ENCODE measurements at regions not wholly inside any gene's neighbourhood (a gene's known extent, or its start where the extent isn't known, plus 50 kb on each side); places are given as distances from the start of the nearest gene placed in this dataset.
"Not testable (repeated sequence)": the region's sequence is repeated elsewhere in the genome, so short reads cannot be mapped to it uniquely, and the experiment has no call there.

DNA sequence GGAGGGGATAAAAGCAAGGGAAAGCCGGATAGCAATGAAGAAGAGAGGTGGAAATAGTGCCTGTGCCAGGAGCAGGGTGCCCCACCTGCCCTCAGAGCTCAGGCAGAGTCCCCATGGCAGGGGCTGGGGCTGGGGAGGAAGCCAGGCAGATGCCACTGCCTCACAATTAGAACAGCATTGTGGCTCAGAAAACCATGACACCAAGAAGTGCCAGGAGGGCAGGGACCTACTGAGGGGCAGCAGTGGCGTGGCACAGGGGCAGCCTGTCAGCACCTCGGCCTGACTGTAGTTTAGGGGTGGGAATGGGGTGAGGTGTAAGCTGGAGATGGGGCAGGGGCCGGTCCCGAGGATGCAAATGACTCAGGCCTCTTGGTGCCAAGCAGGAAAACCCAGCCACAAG is 532.1 kb upstream of the B3GAT1 start:
- no peak for DNase-seq (ENCODE audit: low read depth)

DNA sequence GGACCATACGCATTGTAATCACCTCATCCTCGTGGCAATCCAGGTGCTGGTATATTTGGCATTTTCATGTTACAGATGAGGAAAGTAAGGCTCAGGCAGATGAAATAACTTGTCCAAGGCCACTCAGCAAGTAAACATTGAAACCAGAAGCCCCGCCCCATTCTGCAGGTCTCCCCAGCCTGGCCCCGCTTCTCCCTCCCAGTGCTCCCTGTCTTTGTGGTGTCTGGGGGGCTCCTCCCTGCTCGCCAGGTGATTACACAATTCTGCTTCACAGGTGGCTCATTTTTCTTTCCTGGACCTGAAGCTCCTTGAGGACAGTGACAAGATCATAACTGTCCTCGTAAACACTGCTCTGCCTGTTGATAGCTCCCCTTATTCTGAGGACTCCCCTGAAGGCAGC is 531.5 kb upstream of the B3GAT1 start:
- DNase-seq (ENCODE audit: low read depth): no peak

DNA sequence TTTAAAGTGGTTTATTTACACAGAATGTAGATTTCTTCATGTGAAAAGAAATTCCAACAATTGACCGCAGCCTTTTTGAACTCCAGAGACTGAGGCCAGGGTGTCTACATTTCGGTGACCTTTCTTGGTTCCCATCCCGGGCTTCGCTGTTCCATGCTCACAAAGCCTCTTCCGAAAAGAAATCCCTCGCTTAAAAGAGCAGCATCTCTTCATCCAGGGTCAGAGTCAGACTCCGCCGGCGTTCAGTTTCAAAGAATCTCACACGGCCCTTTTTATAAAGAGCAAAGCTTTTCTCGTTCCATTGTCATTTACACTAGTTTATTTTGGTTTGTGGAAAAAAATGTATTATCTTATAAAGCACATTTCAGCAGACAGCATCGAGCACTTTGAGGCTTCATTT is 530.6 kb upstream of the B3GAT1 start:
- DNase-seq (ENCODE audit: low read depth): no peak

DNA sequence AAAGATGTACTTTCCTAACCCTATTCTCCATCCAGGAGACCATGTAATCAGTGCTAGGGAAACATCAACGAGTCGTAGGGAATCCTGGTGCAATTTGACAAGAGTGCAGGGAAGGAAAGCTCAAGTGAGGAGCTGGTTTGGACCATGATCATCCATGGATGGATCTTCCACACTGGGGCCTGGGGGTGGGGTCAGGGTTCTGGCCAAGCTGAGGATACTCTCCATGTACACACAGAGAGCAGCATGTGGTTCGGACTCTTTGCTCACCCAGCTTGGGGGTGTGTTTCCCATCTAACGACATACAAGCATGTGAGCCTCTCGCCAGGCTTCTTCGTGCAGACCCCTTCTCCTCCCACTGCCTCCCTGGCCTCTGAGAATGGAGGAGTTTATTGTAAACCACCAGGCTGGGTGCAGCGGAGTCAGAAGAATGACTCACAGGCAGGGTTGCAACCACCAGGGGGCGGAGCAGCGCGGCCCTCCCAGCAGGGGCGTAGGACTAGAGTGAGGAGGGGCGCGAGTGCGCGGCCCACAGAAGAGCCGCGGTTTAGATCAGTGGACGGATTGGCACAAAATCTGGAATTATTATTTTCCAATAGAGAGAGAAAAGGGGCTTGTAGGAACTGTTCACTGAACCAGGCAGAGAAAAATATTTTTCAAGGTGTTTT is 530.0 kb upstream of the B3GAT1 start:
- DNase-seq (ENCODE audit: low read depth): not testable (repeated sequence)

DNA sequence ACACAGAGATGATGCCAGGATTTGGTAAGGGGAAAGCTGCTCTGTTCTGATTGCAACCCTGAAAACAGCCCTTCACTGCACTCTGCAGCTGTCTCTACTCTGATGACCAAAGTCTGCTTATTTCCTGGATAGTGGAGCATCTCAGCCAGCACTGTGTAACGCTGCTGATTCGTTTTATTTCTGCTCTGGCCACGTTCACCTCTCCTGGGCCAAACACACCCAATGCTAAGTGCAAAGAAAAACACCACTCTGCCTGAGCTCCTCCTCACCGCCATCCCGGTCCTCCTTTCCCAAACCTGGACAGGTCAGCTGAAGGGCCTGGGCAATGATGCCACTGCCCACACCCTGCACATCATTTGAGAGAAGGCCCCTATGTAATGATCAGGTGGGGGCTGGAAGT is 529.3 kb upstream of the B3GAT1 start:
- no peak for DNase-seq (ENCODE audit: low read depth)

DNA sequence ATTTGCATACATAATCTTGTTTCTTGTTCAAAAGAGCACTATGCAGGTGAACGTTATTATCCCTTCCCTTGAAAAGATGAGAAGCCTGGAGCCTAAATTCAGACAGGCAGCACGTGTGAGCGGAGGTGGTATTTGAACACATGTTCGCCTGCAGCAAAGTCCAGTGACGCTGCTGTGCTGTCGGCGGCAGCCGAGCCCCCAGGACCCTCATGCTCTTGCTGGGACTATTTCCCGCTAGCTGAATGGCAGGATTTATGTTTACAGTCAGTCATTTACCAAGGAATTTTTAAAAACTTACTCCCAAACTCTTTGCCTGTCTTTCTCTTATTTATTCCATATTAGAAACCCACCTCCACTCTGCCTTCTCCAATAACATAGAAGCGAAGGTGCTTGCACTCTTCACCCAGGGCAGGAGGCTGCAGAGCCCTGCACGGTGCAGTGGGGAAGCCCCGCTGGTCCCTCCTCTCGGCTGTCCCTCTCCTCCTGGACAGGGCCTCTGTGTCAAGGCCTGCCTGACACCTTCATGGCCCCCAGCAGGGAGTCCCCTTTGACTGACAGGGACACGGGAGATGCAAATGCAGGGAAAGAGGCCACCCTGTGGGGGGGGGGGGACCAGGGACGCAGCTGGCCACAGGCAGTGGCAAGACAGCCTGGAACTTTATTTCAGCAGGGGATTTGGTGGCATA is 528.5 kb upstream of the B3GAT1 start:
- DNase-seq (ENCODE audit: low read depth): no peak

DNA sequence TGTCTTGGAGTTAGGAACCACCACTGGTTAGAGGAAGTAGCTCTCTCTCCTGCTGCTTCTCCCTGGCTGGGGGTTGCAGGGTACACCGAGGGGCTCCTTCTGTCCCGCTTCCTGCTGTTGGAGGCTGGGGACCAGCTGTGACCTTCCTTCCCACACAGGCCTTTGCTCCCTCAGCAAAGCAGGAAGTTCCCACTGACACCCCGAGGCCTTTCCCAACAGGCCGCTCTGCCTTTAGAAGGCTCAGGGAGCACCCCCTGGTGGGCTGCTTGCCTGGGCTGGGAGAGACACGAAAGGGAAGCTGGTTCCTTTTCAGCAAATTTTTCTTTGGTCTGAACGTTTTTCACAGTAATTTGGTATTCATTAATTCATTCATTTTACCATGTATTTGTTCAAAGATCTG is 527.9 kb upstream of the B3GAT1 start:
- no peak for DNase-seq (ENCODE audit: low read depth)

DNA sequence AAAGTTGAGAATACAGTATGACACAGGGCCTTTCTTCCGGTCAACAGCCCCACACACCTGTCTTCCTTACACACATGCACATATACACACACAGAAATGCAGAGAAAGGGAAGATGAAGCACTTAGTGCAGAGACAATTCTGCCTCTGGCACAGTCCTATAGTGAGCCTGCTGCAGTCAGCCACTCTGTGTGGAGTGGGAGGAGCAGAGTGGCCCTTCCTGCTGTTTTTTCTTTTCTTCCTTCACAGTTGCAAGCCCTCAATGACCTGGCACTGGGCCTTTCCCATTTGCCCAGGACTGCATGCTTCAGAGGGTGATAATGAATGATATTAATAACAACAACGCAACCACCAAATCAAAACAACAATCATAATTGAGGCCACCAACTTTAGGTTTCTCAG is 527.0 kb upstream of the B3GAT1 start:
- no peak for DNase-seq (ENCODE audit: low read depth)

DNA sequence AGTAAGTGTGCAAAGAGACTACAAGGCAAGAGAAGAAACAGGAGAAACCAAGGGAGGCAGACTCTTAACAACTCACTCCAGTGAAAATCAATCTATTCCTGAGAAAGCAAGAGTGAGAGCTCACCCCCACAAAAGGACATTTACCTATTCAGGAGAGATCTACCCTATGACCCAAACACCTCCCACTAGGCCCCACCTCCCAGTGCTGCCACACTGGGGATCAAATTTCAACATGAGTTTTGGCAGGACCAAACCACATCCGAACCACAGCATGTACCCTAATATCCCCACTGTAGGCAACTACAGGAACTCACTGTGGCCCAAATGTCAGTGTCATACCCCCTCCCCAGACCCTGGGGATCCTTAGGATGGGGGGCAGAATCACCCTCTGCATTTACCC is 526.2 kb upstream of the B3GAT1 start:
- DNase-seq (ENCODE audit: low read depth): no peak

DNA sequence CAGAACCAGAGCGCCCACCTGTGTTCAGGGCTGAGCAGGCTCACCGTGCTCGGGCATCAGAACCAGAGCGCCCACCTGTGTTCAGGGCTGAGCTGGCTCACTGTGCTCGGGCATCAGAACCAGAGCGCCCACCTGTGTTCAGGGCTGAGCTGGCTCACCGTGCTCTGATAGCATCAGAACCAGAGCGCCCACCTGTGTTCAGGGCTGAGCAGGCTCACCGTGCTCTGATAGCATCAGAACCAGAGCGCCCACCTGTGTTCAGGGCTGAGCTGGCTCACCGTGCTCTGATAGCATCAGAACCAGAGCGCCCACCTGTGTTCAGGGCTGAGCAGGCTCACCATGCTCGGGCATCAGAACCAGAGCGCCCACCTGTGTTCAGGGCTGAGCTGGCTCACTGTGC is 525.2 kb upstream of the B3GAT1 start:
- DNase-seq (ENCODE audit: low read depth): not testable (repeated sequence)

DNA sequence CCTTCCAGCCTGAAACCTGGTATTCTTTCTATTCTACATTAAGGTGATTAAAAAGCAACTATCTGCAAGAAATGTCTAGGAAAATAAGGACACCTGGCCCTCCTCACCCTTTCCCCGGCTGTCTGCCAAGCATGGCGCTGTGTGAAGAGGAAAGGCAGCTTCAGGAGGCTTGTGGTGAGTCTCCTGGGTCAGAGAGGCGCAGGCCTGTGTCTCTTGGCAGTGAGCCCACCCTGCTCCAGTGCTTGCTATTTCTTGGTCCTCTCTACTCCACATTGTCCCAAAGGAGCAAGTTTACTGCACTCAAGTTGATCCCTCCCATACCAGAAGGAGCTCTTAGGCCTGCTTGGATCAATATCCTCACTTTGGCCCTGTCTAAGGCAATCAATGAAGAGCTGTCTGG is 520.7 kb upstream of the B3GAT1 start:
- no peak for DNase-seq (ENCODE audit: low read depth)

DNA sequence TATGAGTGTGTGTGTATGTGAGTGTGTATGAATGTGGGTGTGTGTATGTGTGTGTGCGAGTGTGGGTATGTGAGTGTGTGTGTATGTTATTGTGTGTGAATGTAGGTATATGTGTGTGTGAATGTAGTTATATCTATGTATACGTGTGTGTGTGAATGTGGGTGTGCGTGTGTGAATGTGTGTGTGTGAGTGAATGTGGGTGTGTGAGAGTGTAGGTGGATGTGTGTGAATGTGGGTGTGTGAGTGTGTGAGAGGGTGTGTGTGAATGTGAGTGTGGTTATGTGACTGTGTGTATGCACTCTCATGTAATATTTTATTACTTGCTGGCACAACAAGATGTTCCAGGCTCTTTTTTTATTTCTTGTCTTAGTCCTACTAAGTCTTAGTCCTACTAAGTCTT is 513.4 kb upstream of the B3GAT1 start:
- no peak for DNase-seq (ENCODE audit: low read depth)

DNA sequence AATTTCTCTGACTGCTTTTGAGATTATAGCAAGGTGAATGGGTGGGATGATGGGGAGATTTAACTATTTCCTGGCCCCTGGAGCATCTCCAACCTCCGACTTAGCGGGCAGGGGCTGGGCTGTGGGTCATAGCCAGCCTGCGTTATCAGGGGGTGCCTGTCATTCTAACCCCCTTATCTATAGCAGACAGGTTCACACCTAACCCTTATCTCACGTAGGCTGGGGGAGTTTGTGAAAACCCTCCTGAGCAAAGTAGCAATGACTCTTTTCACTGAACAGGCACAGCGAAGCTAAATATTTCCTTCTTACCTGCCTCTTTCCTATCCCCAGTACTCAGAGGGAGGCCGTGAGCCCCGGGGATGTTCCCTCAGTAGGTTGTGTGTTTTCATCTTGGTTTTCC is 511.4 kb upstream of the B3GAT1 start:
- no peak for DNase-seq (ENCODE audit: low read depth)

DNA sequence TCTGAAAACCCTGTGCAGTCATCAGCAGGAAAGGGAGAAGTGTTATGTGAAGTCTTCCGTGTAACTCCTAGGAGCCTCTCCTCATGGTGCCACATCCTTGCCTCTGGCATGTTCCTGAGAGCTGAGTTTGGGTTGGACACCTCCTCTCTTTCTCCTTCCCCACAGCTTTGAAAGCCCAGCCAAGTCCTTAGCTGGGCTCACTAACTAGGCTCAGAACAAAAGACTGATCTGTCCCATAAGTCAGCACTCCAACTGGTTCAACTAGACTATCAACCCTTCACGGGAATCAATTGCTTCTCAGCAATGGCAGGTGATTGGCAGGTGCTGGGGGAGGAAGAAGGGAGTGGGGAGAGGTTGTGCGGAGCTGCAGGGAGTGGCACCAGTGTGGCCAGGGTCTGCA is 509.9 kb upstream of the B3GAT1 start:
- DNase-seq (ENCODE audit: low read depth): no peak

DNA sequence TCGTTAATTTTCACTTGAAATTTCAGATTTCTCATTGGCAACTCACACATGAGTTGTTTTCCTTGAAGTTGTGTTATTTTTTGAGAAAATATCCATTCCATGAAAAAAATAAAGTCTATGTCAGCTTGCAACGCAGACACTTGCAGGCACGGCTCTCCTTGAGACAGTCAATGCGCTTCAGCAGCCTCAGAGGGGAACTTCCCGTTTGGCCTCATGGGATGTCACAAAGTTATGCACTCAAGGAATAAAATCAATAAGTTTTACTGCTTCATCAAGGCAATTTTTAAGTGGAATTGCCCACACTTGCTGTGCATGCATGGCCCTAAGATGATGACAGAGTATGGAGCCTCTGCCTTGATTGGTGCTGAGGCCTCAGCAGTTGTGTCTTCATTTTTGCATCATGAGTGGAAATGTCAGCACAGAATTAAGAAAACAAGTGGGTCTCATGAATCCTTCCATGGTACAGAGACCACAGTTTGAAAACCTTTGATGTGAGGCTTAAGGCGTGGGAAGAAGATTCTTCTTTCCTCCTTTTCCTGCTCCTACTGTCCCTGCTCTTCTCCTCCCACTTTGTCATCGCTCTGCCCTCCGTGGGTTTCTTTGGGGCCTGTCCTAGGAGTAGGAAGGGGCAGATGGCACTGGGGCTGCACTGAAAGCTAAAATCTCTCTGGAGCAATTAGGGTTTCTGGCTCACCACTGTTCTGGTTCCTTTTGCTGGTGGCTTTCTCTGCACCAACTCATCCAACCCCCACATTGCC is 509.0 kb upstream of the B3GAT1 start:
- no peak for DNase-seq (ENCODE audit: low read depth)

DNA sequence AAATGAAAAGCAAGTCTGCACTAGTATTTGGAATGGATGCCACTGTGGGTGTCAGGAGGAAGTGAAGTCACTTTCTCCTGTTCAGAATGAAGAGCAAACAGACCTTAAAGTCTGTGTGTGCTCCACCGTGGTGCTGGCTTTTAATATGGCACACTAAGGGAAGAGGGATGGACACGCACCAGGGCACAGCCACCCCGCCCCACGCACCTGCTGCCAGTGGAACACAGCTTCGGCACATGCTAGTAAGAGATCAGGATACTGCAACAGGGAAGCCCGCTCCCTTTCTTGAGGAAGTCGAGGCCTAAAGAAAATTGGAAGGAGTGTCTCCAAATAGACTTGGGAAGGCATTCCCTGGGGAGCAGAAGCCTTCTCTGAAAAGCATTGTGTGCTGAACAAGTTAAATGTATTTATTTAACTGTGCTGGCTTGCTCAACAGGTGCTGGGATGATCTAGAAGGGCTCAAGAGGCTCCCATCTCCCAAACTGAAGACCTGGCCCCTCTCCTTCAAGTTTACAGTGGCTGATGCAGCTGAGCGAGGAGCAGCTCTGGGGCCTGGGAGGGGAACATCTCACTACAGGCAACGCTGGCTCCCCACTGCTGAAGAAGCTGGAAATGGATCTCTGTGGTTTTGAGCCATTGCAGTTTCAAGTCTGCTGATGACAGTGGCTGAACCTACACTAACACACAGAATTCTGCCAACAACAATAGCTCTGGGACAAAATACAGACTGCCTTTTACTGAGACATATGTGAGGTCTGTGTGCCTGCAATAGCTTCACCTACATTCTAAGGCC is 504.6 kb upstream of the B3GAT1 start:
- no peak for DNase-seq (ENCODE audit: low read depth)

DNA sequence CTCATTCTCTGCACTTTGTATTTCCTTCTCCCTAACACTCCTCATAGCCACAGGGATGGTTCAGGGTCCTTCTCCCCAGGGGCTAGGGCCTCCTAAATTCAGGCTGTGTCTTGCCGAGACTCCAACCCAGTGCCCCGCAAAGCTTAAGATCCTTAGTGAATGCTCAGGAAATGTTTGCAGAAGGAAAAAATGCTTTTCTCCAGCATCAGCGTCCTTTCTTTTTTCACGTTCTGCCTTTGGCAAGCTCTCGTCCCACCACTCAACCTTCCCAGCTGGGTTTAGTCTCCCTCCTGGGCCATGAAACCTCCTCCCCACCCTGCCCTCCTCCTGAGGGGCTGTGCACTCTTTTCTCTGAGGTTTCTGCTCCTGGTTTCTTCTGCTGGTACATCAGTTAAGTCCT is 503.8 kb upstream of the B3GAT1 start:
- no peak for DNase-seq (ENCODE audit: low read depth)

DNA sequence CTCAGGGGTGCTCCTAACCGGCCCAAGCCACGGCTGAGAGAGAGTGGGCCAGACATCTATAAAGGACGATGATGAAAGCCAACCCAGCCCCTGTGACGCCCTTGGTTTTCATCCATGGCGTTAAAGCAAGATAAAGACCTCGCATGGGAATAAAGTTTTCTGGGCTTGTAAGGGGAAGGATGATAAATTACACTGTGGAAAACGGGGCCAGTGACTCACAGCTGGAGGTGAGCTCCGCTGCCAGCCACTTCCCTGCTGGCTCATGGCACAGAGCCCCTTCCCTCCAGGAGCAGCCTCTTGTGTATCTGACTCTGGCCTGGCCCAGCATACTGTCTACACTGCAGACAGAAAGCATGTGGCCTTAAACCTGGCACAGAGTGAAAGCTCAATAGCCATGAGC is 503.2 kb upstream of the B3GAT1 start:
- DNase-seq (ENCODE audit: low read depth): no peak

DNA sequence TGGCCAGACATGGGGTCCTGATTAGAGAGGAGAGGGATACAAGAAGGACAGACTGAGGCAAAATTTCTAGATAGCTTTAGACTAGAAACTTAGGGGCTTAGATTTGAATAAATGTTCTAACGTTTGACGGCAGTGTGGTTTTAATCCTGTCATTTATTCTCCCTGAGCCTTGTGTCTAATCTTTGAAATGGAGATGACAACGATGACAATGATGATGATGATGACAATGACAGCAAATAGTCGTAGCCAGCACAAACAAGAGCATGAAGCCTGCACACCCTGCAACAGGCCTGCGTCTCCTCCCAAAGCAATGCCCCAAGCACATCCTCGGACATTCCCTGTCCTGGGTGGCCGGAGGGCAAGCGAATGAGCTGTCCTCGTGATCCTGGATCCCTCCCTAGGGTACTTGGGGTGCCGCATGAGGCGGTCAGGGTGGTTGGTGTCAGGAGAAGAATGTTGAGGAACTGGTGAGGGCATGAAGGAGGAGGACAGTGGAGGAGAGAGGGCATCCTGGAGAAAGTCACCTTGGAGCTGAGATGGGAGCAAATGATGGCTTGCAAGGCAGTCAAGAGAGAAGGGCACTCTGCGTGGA is 502.1 kb upstream of the B3GAT1 start:
- DNase-seq (ENCODE audit: low read depth): no peak

DNA sequence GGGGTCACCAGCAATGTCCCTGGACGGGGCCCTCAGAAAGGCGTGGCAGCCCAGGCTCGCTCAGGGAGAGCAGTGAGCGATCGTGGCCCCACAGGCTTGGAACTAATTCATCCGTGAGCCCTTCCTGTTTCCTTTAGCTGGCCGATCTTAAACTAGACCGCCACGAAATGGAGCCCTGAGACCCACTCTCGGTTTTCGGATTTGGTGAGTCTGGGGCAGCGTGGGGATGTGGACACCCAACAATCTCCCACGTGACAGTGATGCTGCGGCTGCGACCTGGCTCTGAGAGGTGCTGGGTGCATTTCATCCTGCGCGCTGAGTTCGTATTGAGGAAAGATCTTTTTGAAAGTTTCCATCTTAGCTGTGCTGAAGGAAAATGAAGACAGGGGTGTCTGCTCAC is 501.3 kb upstream of the B3GAT1 start:
- no peak for DNase-seq (ENCODE audit: low read depth)

DNA sequence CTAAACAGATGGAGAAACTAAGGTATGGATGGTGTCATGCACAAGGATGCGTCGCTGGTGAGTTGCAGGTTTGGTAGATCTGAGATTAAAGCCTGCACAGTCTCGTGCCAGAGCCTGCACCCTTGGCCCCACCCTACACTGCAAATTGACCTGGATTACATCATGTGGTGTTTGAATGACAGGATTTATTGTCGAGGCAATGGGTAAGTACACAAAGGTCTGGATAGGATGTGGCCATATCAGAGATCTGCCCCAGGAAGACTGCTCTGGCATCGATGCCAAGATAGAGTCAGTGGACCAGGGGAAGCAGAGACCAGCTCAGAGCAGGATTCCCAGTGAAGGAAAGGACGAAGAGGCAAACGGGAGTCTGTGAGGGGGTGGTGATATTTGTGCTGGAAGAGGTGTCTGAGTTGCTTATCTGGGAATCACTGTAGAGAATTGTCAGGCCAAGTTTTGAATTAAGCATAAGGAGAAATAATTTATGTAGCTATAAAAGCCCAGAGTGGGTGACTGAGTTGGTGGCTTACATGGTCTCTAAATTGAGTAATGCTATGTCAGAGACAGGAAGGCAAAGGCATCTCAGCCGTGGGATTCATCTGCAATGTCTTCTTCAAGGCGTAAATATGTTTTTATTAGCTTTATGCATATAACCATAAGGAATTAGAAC is 499.6 kb upstream of the B3GAT1 start:
- no peak for DNase-seq (ENCODE audit: low read depth)

DNA sequence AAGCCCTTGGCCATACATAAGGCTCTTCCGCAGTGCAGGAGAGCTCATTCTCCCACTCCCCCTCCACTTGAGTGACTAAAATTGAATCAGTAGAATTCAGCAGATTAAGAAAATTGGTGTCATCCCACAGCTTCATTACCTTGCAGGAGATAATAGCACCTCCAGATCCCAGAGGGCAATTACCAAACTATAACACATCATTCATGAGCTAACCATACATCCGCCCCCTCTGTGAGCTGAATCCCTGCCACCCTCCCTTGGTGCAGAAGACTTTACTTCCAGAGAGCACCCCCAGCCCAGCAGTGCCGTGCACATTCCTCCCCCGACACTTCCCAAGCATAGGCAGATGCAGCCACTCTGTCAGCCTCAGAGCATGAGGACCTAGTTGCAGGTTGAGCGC is 496.5 kb upstream of the B3GAT1 start:
- DNase-seq (ENCODE audit: low read depth): no peak
